ENCODE measurements at regions not wholly inside any gene's neighbourhood (a gene's known extent, or its start where the extent isn't known, plus 50 kb on each side); places are given as distances from the start of the nearest gene placed in this dataset.

- H3K4me3 ChIP-seq (ENCODE audit: low read depth in 1 of 2, low read length in 2 of 2), result no peak overlapping the region
- TF ChIP-seq EZH2 (IDR thresholded peaks at IDR 0.05; ENCODE audit: borderline replicate concordance, low read depth, low read length, severe bottlenecking), result no peak
- TF ChIP-seq, protein P1, sequence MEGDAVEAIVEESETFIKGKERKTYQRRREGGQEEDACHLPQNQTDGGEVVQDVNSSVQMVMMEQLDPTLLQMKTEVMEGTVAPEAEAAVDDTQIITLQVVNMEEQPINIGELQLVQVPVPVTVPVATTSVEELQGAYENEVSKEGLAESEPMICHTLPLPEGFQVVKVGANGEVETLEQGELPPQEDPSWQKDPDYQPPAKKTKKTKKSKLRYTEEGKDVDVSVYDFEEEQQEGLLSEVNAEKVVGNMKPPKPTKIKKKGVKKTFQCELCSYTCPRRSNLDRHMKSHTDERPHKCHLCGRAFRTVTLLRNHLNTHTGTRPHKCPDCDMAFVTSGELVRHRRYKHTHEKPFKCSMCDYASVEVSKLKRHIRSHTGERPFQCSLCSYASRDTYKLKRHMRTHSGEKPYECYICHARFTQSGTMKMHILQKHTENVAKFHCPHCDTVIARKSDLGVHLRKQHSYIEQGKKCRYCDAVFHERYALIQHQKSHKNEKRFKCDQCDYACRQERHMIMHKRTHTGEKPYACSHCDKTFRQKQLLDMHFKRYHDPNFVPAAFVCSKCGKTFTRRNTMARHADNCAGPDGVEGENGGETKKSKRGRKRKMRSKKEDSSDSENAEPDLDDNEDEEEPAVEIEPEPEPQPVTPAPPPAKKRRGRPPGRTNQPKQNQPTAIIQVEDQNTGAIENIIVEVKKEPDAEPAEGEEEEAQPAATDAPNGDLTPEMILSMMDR (IDR thresholded peaks at IDR 0.05; ENCODE audit: borderline replicate concordance, extremely low read depth, low read length, poor library complexity, severe bottlenecking), result no peak
- no peaks in the 10 kb centered on the region for H3K36me3 ChIP-seq (ENCODE audit: insufficient read depth, low read length)
- H3K9ac ChIP-seq (ENCODE audit: low read depth, low read length), result no peak overlapping the region
- no peak overlapping the region for H3K4me2 ChIP-seq (ENCODE audit: insufficient read depth, low read length)
- DNase-seq (no peak), ATAC-seq (ENCODE audit: insufficient read depth, low read depth) (no peak)
- H4K20me1 ChIP-seq (ENCODE audit: insufficient read depth, low read length), result no peaks in the 10 kb centered on the region
- H3K27ac ChIP-seq (ENCODE audit: low read length), result no peak overlapping the region
- no peaks in the 10 kb centered on the region for H3K27me3 ChIP-seq (ENCODE audit: insufficient read depth, low read length, poor library complexity)
- no peaks in the 10 kb centered on the region for H3K79me2 ChIP-seq (ENCODE audit: insufficient read depth, low read length)
- H3K4me1 ChIP-seq (ENCODE audit: insufficient read depth, low read length), result no peaks in the 10 kb centered on the region
- no peaks in the 10 kb centered on the region for H3K9me3 ChIP-seq (ENCODE audit: insufficient read depth, low read length, severe bottlenecking)
- no peak overlapping the region for H2AFZ ChIP-seq (ENCODE audit: low read depth, low read length)
Observed at GRCh38 chr13:50644081-50644871, 199.2 kb downstream of the DLEU7 start.

- Histone ChIP-seq H3K27ac (ENCODE audit: low read length) (no peak overlapping the region), H3K36me3 (ENCODE audit: insufficient read depth, low read length) (no peaks in the 10 kb centered on the region), H3K9ac (ENCODE audit: low read depth, low read length) (no peak overlapping the region), H4K20me1 (ENCODE audit: insufficient read depth, low read length) (no peaks in the 10 kb centered on the region), H3K4me2 (ENCODE audit: insufficient read depth, low read length) (no peak overlapping the region), H2AFZ (ENCODE audit: low read depth, low read length) (no peak overlapping the region), H3K4me1 (ENCODE audit: insufficient read depth, low read length) (peaks cover 3% of the 10 kb centered on the region), H3K9me3 (ENCODE audit: insufficient read depth, low read length, severe bottlenecking) (no peaks in the 10 kb centered on the region), H3K79me2 (ENCODE audit: insufficient read depth, low read length) (no peaks in the 10 kb centered on the region), H3K4me3 (ENCODE audit: low read depth in 1 of 2, low read length in 2 of 2) (no peak overlapping the region), H3K27me3 (ENCODE audit: insufficient read depth, low read length, poor library complexity) (no peaks in the 10 kb centered on the region)
- no peak for DNase-seq
- ATAC-seq (ENCODE audit: insufficient read depth, low read depth), result no peak
- TF ChIP-seq, protein P1 (IDR thresholded peaks at IDR 0.05; ENCODE audit: borderline replicate concordance, extremely low read depth, low read length, poor library complexity, severe bottlenecking), result no peak
- no peak for TF ChIP-seq EZH2 (IDR thresholded peaks at IDR 0.05; ENCODE audit: borderline replicate concordance, low read depth, low read length, severe bottlenecking)
Observed at GRCh38 chr13:50645092-50645491, 198.4 kb downstream of the DLEU7 start.

- no peak overlapping the region for H3K4me2 ChIP-seq (ENCODE audit: insufficient read depth, low read length)
- TF ChIP-seq EZH2 (IDR thresholded peaks at IDR 0.05; ENCODE audit: borderline replicate concordance, low read depth, low read length, severe bottlenecking), result no peak
- TF ChIP-seq, protein P1 (IDR thresholded peaks at IDR 0.05; ENCODE audit: borderline replicate concordance, extremely low read depth, low read length, poor library complexity, severe bottlenecking), result no peak
- no peak for DNase-seq
Observed at GRCh38 chr13:50646070-50646469, 197.4 kb downstream of the DLEU7 start.

More at GRCh38 chr13:50646070-50646469, 197.4 kb downstream of the DLEU7 start:
- no peaks in the 10 kb centered on the region for H4K20me1 ChIP-seq (ENCODE audit: insufficient read depth, low read length)
- no peak for ATAC-seq (ENCODE audit: insufficient read depth, low read depth)
- no peak overlapping the region for H3K9ac ChIP-seq (ENCODE audit: low read depth, low read length)
- no peaks in the 10 kb centered on the region for H3K36me3 ChIP-seq (ENCODE audit: insufficient read depth, low read length)
- H3K79me2 ChIP-seq (ENCODE audit: insufficient read depth, low read length), result no peaks in the 10 kb centered on the region
- H3K4me1 ChIP-seq (ENCODE audit: insufficient read depth, low read length), result peaks cover 12% of the 10 kb centered on the region
- no peak overlapping the region for H3K4me3 ChIP-seq (ENCODE audit: low read depth in 1 of 2, low read length in 2 of 2)
- no peak overlapping the region for H3K27ac ChIP-seq (ENCODE audit: low read length)
- H3K9me3 ChIP-seq (ENCODE audit: insufficient read depth, low read length, severe bottlenecking), result no peaks in the 10 kb centered on the region
- no peak overlapping the region for H2AFZ ChIP-seq (ENCODE audit: low read depth, low read length)
- H3K27me3 ChIP-seq (ENCODE audit: insufficient read depth, low read length, poor library complexity), result no peaks in the 10 kb centered on the region
